WTC11 (cell line): ENCODE measurements at regions not wholly inside any gene's neighbourhood (a gene's known extent, or its start where the extent isn't known, plus 50 kb on each side); places are given as distances from the start of the nearest gene placed in this dataset.

Experiments used
- ATAC-seq: fragments of 200-7000 bp; cut with Tn5 transposase; 2 replicates; pipeline ENCODE4 v1.10.0; 2021; ENCODE audit warnings: mild to moderate bottlenecking, moderate library complexity
- CTCF ChIA-PET: fragments of 300-600 bp; sonication (Branson Sonifier 250); formaldehyde crosslinking; loops from one replicate; lab custom pipeline; 2021; ENCODE audit warnings: antibody characterized with exemption; lab: Charles Lee
- POLR2A ChIA-PET: fragments of 350-600 bp; sonication (Branson Sonifier 250); formaldehyde crosslinking; loops from one replicate; lab custom pipeline; 2021; ENCODE audit warnings: antibody characterized with exemption; lab: Charles Lee
- DNase-seq: peaks from one replicate; pipeline ENCODE4 v3.0.0; 2021; ENCODE audit warnings: low spot score
- H3K27ac Mint-ChIP-seq: 2 replicates; pipeline ENCODE4 v1.8.0; 2021; ENCODE audit warnings: mixed read lengths
- H3K27me3 Mint-ChIP-seq: 2 replicates; pipeline ENCODE4 v1.8.0; 2021; ENCODE audit warnings: low read depth, mild to moderate bottlenecking, moderate library complexity, mixed read lengths
- H3K36me3 Mint-ChIP-seq: 2 replicates; pipeline ENCODE4 v1.8.0; 2021; ENCODE audit warnings: mixed read lengths
- H3K4me1 Mint-ChIP-seq: 2 replicates; pipeline ENCODE4 v1.8.0; 2022; ENCODE audit warnings: mixed read lengths
- H3K4me3 Mint-ChIP-seq: 2 replicates; pipeline ENCODE4 v1.8.0; 2021; ENCODE audit warnings: mild to moderate bottlenecking, moderate library complexity, mixed read lengths
- H3K9me3 Mint-ChIP-seq: 2 replicates; pipeline ENCODE4 v1.8.0; 2021; ENCODE audit warnings: mixed read lengths
- CBFB ChIP-seq: sonication (generic); formaldehyde crosslinking; IDR thresholded peaks from 2 replicates; pipeline ENCODE4 v1.8.1; 2022; ENCODE audit warnings: mild to moderate bottlenecking, low read depth, missing genetic modification reagents
- CTCF ChIP-seq: fragments of 200-600 bp; IDR thresholded peaks from 2 replicates; pipeline ENCODE4 v1.8.0; 2022; ENCODE audit warnings: antibody characterized with exemption
- E2F1 ChIP-seq: sonication (generic); formaldehyde crosslinking; IDR thresholded peaks from 2 replicates; pipeline ENCODE4 v1.8.0; 2022; ENCODE audit warnings: mild to moderate bottlenecking, missing genetic modification reagents
- GABPB1 ChIP-seq: sonication (generic); formaldehyde crosslinking; IDR thresholded peaks from 2 replicates; pipeline ENCODE4 v1.8.1; 2023; ENCODE audit warnings: mild to moderate bottlenecking, missing genetic modification reagents
- HMGA2 ChIP-seq: fragments of 250-450 bp; sonication (Bioruptor Pico); IDR thresholded peaks from 2 replicates; pipeline ENCODE4 v1.4.0; 2021; ENCODE audit warnings: mild to moderate bottlenecking, moderate library complexity
- KAT7 ChIP-seq: sonication (generic); formaldehyde crosslinking; IDR thresholded peaks from 2 replicates; pipeline ENCODE4 v1.8.1; 2023; ENCODE audit warnings: missing genetic modification reagents, mild to moderate bottlenecking, borderline replicate concordance
- MYBL2 ChIP-seq: sonication (generic); formaldehyde crosslinking; IDR thresholded peaks from 2 replicates; pipeline ENCODE4 v1.8.1; 2023; ENCODE audit warnings: mild to moderate bottlenecking, moderate library complexity, missing genetic modification reagents
- NFATC4 ChIP-seq: fragments of 250-450 bp; sonication (Bioruptor Pico); IDR thresholded peaks from 2 replicates; pipeline ENCODE4 v1.9.0; 2021; ENCODE audit warnings: mild to moderate bottlenecking
- RELA ChIP-seq: sonication (generic); formaldehyde crosslinking; IDR thresholded peaks from 2 replicates; pipeline ENCODE4 v1.8.1; 2022; ENCODE audit warnings: missing genetic modification reagents, mild to moderate bottlenecking, borderline replicate concordance
- SMAD3 ChIP-seq: sonication (generic); formaldehyde crosslinking; IDR thresholded peaks from 2 replicates; pipeline ENCODE4 v1.8.0; 2022; ENCODE audit warnings: missing genetic modification reagents, mild to moderate bottlenecking, borderline replicate concordance
- SP1 ChIP-seq: sonication (generic); formaldehyde crosslinking; conservative IDR thresholded peaks from 2 replicates; pipeline ENCODE4 v1.8.1; 2022; ENCODE audit warnings: missing genetic modification reagents
- TEAD1 ChIP-seq: sonication (generic); formaldehyde crosslinking; IDR thresholded peaks from 2 replicates; pipeline ENCODE4 v1.8.0; 2022; ENCODE audit warnings: mild to moderate bottlenecking, missing genetic modification reagents
- ZNF263 ChIP-seq: sonication (generic); formaldehyde crosslinking; IDR thresholded peaks from 2 replicates; pipeline ENCODE4 v1.8.1; 2022; ENCODE audit warnings: low read depth, mild to moderate bottlenecking, moderate library complexity, missing genetic modification reagents
- ZNF317 ChIP-seq: sonication (generic); formaldehyde crosslinking; IDR thresholded peaks from 2 replicates; pipeline ENCODE4 v1.8.1; 2023; ENCODE audit warnings: low read depth, mild to moderate bottlenecking, moderate library complexity, missing genetic modification reagents, borderline replicate concordance
- ZNF396 ChIP-seq: fragments of 250-450 bp; sonication (Bioruptor Pico); IDR thresholded peaks from 2 replicates; pipeline ENCODE4 v1.8.0; 2021; ENCODE audit warnings: mild to moderate bottlenecking, moderate library complexity, borderline replicate concordance
- ZNF416 ChIP-seq: fragments of 250-450 bp; sonication (Bioruptor Pico); IDR thresholded peaks from 2 replicates; pipeline ENCODE4 v1.9.0; 2021; ENCODE audit warnings: mild to moderate bottlenecking, inconsistent platforms
- TF ChIP-seq, protein P1 (sequence below): sonication (generic); formaldehyde crosslinking; IDR thresholded peaks from 2 replicates; pipeline ENCODE4 v1.8.1; 2022; ENCODE audit warnings: mild to moderate bottlenecking, missing genetic modification reagents, moderate library complexity, borderline replicate concordance
- TF ChIP-seq, protein P2 (sequence below): sonication (generic); formaldehyde crosslinking; IDR thresholded peaks from 2 replicates; pipeline ENCODE4 v1.8.1; 2022; ENCODE audit warnings: low read depth, missing genetic modification reagents, borderline replicate concordance
- TF ChIP-seq, protein P3 (sequence below): sonication (generic); formaldehyde crosslinking; IDR thresholded peaks from 2 replicates; pipeline ENCODE4 v1.8.1; 2023; ENCODE audit warnings: mild to moderate bottlenecking, missing genetic modification reagents
- TF ChIP-seq, protein P4 (sequence below): sonication (generic); formaldehyde crosslinking; IDR thresholded peaks from 2 replicates; pipeline ENCODE4 v1.8.1; 2023; ENCODE audit warnings: mild to moderate bottlenecking, moderate library complexity, missing genetic modification reagents
- TF ChIP-seq, protein P5 (sequence below): sonication (generic); formaldehyde crosslinking; IDR thresholded peaks from 2 replicates; pipeline ENCODE4 v1.8.1; 2022; ENCODE audit warnings: missing genetic modification reagents, borderline replicate concordance

DNA sequence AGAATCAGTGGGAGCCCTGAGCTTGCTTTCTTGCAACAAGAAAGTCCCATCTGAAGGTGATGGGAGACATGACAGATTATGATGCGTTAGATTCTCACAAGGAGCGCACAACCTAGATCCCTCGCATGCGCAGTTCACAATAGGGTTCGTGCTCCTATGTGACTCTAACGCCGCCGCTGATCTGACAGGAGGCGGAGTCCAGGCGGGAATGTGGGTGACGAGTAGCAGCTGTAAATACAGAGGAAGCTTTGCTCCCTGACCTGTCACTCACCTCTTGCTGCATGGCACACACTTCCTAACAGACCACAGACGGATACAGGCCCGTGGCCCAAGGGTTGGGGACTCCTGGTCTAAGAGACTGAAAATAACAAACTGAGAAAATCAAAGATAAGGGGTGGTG lies 1163.4 kb upstream of the AUTS2 start (continued):
- TF ChIP-seq CTCF (no peak), MYBL2 (CRISPR knock-in tag) (no peak), E2F1 (no peak), SP1 (CRISPR knock-in tag) (no peak), CBFB (CRISPR knock-in tag) (no peak), RELA (CRISPR knock-in tag) (no peak), ZNF317 (CRISPR knock-in tag) (no peak)
- TF ChIP-seq, protein P1, sequence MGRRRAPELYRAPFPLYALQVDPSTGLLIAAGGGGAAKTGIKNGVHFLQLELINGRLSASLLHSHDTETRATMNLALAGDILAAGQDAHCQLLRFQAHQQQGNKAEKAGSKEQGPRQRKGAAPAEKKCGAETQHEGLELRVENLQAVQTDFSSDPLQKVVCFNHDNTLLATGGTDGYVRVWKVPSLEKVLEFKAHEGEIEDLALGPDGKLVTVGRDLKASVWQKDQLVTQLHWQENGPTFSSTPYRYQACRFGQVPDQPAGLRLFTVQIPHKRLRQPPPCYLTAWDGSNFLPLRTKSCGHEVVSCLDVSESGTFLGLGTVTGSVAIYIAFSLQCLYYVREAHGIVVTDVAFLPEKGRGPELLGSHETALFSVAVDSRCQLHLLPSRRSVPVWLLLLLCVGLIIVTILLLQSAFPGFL (CRISPR knock-in tag) = no peak
- TF ChIP-seq, protein P2, sequence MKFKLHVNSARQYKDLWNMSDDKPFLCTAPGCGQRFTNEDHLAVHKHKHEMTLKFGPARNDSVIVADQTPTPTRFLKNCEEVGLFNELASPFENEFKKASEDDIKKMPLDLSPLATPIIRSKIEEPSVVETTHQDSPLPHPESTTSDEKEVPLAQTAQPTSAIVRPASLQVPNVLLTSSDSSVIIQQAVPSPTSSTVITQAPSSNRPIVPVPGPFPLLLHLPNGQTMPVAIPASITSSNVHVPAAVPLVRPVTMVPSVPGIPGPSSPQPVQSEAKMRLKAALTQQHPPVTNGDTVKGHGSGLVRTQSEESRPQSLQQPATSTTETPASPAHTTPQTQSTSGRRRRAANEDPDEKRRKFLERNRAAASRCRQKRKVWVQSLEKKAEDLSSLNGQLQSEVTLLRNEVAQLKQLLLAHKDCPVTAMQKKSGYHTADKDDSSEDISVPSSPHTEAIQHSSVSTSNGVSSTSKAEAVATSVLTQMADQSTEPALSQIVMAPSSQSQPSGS (CRISPR knock-in tag) = no peak

- DNase-seq (no peak), ATAC-seq (no peak)
- Mint-ChIP-seq H3K36me3 (no peaks in the 10 kb centered on the region; the same call in 1 of the 2 replicates), H3K27me3 (no peaks in the 10 kb centered on the region), H3K4me1 (0 out of 2 replicates have a peak, but pooled peaks cover 5% of the 10 kb centered on the region), H3K4me3 (no peak overlapping the region), H3K27ac (no peak overlapping the region), H3K9me3 (peaks cover 15% of the 10 kb centered on the region)
- TF ChIP-seq SMAD3 (CRISPR knock-in tag) (no peak), KAT7 (CRISPR knock-in tag) (no peak), GABPB1 (CRISPR knock-in tag) (no peak), NFATC4 (CRISPR knock-in tag) (no peak), HMGA2 (CRISPR knock-in tag) (no peak), ZNF263 (CRISPR knock-in tag) (no peak), ZNF396 (CRISPR knock-in tag) (no peak), ZNF416 (CRISPR knock-in tag) (no peak), TEAD1 (CRISPR knock-in tag) (no peak)
- TF ChIP-seq, protein P3, sequence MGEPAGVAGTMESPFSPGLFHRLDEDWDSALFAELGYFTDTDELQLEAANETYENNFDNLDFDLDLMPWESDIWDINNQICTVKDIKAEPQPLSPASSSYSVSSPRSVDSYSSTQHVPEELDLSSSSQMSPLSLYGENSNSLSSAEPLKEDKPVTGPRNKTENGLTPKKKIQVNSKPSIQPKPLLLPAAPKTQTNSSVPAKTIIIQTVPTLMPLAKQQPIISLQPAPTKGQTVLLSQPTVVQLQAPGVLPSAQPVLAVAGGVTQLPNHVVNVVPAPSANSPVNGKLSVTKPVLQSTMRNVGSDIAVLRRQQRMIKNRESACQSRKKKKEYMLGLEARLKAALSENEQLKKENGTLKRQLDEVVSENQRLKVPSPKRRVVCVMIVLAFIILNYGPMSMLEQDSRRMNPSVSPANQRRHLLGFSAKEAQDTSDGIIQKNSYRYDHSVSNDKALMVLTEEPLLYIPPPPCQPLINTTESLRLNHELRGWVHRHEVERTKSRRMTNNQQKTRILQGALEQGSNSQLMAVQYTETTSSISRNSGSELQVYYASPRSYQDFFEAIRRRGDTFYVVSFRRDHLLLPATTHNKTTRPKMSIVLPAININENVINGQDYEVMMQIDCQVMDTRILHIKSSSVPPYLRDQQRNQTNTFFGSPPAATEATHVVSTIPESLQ (CRISPR knock-in tag) = no peak
- TF ChIP-seq, protein P4, sequence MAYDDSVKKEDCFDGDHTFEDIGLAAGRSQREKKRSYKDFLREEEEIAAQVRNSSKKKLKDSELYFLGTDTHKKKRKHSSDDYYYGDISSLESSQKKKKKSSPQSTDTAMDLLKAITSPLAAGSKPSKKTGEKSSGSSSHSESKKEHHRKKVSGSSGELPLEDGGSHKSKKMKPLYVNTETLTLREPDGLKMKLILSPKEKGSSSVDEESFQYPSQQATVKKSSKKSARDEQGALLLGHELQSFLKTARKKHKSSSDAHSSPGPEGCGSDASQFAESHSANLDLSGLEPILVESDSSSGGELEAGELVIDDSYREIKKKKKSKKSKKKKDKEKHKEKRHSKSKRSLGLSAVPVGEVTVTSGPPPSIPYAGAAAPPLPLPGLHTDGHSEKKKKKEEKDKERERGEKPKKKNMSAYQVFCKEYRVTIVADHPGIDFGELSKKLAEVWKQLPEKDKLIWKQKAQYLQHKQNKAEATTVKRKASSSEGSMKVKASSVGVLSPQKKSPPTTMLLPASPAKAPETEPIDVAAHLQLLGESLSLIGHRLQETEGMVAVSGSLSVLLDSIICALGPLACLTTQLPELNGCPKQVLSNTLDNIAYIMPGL (CRISPR knock-in tag) = no peak
- TF ChIP-seq, protein P5, sequence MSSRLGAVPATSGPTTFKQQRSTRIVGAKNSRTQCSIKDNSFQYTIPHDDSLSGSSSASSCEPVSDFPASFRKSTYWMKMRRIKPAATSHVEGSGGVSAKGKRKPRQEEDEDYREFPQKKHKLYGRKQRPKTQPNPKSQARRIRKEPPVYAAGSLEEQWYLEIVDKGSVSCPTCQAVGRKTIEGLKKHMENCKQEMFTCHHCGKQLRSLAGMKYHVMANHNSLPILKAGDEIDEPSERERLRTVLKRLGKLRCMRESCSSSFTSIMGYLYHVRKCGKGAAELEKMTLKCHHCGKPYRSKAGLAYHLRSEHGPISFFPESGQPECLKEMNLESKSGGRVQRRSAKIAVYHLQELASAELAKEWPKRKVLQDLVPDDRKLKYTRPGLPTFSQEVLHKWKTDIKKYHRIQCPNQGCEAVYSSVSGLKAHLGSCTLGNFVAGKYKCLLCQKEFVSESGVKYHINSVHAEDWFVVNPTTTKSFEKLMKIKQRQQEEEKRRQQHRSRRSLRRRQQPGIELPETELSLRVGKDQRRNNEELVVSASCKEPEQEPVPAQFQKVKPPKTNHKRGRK = no peak
- ChIA-PET POLR2A (no interaction called here), CTCF (no interaction called here)
These were observed 1160.3 kb upstream of the AUTS2 start for GRCh38 chr7:68438016-68438415.
